ENCODE measurements at regions not wholly inside any gene's neighbourhood (a gene's known extent, or its start where the extent isn't known, plus 50 kb on each side); places are given as distances from the start of the nearest gene placed in this dataset.

DNA sequence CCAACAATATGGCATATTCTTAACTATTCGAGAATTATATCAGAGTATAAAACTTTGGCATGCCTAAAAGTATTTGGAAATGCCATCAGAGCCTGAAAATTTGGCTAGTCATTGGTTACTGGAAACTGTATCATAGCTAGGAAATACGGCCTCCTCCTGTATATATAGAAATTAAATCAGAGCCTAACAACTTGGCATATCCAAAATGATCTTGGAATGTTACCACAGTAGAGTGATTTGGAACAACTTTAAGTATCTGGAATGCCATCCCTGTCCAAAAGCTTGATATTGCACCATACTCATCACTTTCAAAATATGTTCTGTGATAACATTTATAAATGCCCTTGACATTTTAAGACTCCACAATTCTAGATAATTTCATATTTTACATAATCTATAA is 335.8 kb downstream of the SLITRK1 start:
- no peak overlapping the region for H3K4me3 ChIP-seq (replicated peaks; ENCODE audit: insufficient read depth, low read length)
- no peak for DNase-seq (ENCODE audit: low read depth in 1 of 2, low spot score in 1 of 2)
- no peaks in the 10 kb centered on the region for H3K27me3 ChIP-seq (ENCODE audit: insufficient read depth, poor library complexity, severe bottlenecking)
- H3K27ac ChIP-seq (replicated peaks) = no peak overlapping the region
- TF ChIP-seq, protein P1, sequence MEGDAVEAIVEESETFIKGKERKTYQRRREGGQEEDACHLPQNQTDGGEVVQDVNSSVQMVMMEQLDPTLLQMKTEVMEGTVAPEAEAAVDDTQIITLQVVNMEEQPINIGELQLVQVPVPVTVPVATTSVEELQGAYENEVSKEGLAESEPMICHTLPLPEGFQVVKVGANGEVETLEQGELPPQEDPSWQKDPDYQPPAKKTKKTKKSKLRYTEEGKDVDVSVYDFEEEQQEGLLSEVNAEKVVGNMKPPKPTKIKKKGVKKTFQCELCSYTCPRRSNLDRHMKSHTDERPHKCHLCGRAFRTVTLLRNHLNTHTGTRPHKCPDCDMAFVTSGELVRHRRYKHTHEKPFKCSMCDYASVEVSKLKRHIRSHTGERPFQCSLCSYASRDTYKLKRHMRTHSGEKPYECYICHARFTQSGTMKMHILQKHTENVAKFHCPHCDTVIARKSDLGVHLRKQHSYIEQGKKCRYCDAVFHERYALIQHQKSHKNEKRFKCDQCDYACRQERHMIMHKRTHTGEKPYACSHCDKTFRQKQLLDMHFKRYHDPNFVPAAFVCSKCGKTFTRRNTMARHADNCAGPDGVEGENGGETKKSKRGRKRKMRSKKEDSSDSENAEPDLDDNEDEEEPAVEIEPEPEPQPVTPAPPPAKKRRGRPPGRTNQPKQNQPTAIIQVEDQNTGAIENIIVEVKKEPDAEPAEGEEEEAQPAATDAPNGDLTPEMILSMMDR (IDR thresholded peaks at IDR 0.05; ENCODE audit: insufficient read depth, low read length) = no peak
- TF ChIP-seq, protein P2, sequence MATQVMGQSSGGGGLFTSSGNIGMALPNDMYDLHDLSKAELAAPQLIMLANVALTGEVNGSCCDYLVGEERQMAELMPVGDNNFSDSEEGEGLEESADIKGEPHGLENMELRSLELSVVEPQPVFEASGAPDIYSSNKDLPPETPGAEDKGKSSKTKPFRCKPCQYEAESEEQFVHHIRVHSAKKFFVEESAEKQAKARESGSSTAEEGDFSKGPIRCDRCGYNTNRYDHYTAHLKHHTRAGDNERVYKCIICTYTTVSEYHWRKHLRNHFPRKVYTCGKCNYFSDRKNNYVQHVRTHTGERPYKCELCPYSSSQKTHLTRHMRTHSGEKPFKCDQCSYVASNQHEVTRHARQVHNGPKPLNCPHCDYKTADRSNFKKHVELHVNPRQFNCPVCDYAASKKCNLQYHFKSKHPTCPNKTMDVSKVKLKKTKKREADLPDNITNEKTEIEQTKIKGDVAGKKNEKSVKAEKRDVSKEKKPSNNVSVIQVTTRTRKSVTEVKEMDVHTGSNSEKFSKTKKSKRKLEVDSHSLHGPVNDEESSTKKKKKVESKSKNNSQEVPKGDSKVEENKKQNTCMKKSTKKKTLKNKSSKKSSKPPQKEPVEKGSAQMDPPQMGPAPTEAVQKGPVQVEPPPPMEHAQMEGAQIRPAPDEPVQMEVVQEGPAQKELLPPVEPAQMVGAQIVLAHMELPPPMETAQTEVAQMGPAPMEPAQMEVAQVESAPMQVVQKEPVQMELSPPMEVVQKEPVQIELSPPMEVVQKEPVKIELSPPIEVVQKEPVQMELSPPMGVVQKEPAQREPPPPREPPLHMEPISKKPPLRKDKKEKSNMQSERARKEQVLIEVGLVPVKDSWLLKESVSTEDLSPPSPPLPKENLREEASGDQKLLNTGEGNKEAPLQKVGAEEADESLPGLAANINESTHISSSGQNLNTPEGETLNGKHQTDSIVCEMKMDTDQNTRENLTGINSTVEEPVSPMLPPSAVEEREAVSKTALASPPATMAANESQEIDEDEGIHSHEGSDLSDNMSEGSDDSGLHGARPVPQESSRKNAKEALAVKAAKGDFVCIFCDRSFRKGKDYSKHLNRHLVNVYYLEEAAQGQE (IDR thresholded peaks at IDR 0.05; ENCODE audit: insufficient replicate concordance, low read depth) = no peak
- TF ChIP-seq GABPA (IDR thresholded peaks at IDR 0.05; ENCODE audit: low read depth) (no peak), SPI1 (IDR thresholded peaks at IDR 0.05; ENCODE audit: borderline replicate concordance, low read depth) (no peak), POLR2AphosphoS5 (IDR thresholded peaks at IDR 0.05; ENCODE audit: low read depth) (no peak)

DNA sequence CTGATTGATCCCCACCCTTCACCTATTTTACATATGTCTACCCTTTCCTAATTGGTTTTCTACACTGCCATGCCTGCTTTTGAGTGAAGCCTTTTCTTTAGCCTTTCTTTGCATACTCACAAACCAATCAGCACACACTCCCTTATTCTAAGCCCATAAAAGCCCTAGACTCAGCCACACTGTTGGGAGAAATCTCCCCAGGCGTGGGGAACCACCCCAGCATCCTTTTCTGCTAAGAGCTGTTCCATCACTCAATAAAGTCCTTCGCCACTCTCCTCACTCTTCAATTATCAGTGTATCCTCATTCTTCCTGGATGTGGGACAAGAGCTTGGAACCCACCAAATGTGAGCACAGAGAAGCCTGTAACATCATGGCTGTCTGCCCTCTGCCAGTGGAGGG is 343.6 kb downstream of the SLITRK1 start:
- H3K4me3 ChIP-seq (replicated peaks; ENCODE audit: insufficient read depth, low read length) = no peak overlapping the region
- no peak overlapping the region for H3K27ac ChIP-seq (replicated peaks)
- no peaks in the 10 kb centered on the region for H3K27me3 ChIP-seq (ENCODE audit: insufficient read depth, poor library complexity, severe bottlenecking)
- no peak for DNase-seq (ENCODE audit: low read depth in 1 of 2, low spot score in 1 of 2)
- TF ChIP-seq, protein P2 (IDR thresholded peaks at IDR 0.05; ENCODE audit: insufficient replicate concordance, low read depth) = no peak

DNA sequence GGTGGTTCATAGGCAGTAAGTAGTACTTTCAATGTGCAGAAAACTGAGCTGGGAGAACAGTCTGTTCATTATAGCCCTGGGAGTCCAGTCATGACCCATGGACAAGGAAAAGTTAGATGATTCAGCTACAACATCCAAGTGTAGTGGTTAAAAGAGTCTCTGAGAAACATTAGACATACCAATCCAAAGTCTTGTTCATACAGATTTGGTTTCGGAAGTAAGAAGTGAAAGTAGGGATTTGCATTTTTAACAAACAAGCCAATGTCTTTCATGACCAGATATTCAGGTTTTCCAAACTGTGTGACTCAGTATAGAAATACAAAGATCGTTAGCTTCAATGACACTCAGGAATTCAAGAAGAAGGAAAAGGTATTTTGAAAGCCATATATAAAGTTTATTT is 345.3 kb downstream of the SLITRK1 start:
- no peak for DNase-seq (ENCODE audit: low read depth in 1 of 2, low spot score in 1 of 2)
- no peak for TF ChIP-seq POLR2AphosphoS5 (IDR thresholded peaks at IDR 0.05; ENCODE audit: low read depth)
- TF ChIP-seq, protein P1 (IDR thresholded peaks at IDR 0.05; ENCODE audit: insufficient read depth, low read length) = no peak
- TF ChIP-seq GABPA (IDR thresholded peaks at IDR 0.05; ENCODE audit: low read depth) = no peak
- no peak for TF ChIP-seq SPI1 (IDR thresholded peaks at IDR 0.05; ENCODE audit: borderline replicate concordance, low read depth)
- TF ChIP-seq, protein P2 (IDR thresholded peaks at IDR 0.05; ENCODE audit: insufficient replicate concordance, low read depth) = no peak
- no peak overlapping the region for H3K27ac ChIP-seq (replicated peaks)
- no peak overlapping the region for H3K4me3 ChIP-seq (replicated peaks; ENCODE audit: insufficient read depth, low read length)
- no peaks in the 10 kb centered on the region for H3K27me3 ChIP-seq (ENCODE audit: insufficient read depth, poor library complexity, severe bottlenecking)

DNA sequence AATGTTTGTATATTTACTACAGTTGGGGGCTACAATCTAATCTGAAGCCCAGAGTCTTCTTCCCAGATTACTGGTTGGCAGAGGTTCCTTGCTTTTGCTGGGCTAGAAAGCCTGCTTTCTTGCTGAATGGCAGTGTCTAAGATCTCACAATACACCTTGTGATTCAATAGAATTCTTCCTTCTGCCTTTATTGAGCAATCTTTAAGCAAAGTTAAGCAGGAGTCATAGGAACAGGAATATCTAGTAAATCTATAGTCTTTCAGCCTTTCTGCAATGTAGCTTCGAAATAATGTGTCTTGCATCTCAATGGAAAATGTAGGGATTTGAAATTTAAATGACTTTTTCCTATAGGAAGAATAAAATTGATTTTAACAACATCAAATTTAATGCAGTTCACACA is 346.1 kb downstream of the SLITRK1 start:
- DNase-seq (ENCODE audit: low read depth in 1 of 2, low spot score in 1 of 2) = no peak
- TF ChIP-seq POLR2AphosphoS5 (IDR thresholded peaks at IDR 0.05; ENCODE audit: low read depth) = no peak
- TF ChIP-seq, protein P2 (IDR thresholded peaks at IDR 0.05; ENCODE audit: insufficient replicate concordance, low read depth) = no peak
- no peak for TF ChIP-seq GABPA (IDR thresholded peaks at IDR 0.05; ENCODE audit: low read depth)
- no peak overlapping the region for H3K4me3 ChIP-seq (replicated peaks; ENCODE audit: insufficient read depth, low read length)
- no peaks in the 10 kb centered on the region for H3K27me3 ChIP-seq (ENCODE audit: insufficient read depth, poor library complexity, severe bottlenecking)
- no peak overlapping the region for H3K27ac ChIP-seq (replicated peaks)

Data from HL-60 (cell line).